Vagina (tissue), 2 donors: ENCODE measurements at regions not wholly inside any gene's neighbourhood (a gene's known extent, or its start where the extent isn't known, plus 50 kb on each side); places are given as distances from the start of the nearest gene placed in this dataset.

ENCODE experiments used
- DNase-seq, 2 donors: peaks; one replicate each; pipeline ENCODE4 v3.0.0-alpha.2; 2017; ENCODE audit errors: extremely low spot score in 2 of 2
- H3K27ac ChIP-seq: fragments of 200-600 bp; sonication (generic); one replicate; pipeline ENCODE4 v1.5.1; 2019
- H3K27me3 ChIP-seq: fragments of 200-600 bp; sonication (generic); one replicate; pipeline ENCODE4 v1.5.1; 2019
- H3K36me3 ChIP-seq, 2 donors: fragments of 200-600 bp; sonication (generic); one replicate each; pipeline ENCODE4 v1.5.1; 2017 to 2019
- H3K4me1 ChIP-seq: fragments of 200-600 bp; sonication (generic); one replicate; pipeline ENCODE4 v1.5.1; 2019
- H3K4me3 ChIP-seq, 2 donors: fragments of 200-600 bp; sonication (generic); 1 replicate in 1 of 2; 2 replicates in 1 of 2; pipeline ENCODE4 v1.5.1; 2016 to 2019
- H3K9me3 ChIP-seq: fragments of 200-600 bp; sonication (generic); one replicate; pipeline ENCODE4 v1.5.1; 2019
- CTCF ChIP-seq, 3 experiments: fragments of 450-650 bp in 2 of 3; fragments of 200-600 bp in 1 of 3; sonication (generic) in 1 of 3; IDR thresholded peaks; one replicate each; pipeline ENCODE4 v1.5.1; 2017 to 2019; ENCODE audit warnings: antibody characterized with exemption in 3 of 3, mild to moderate bottlenecking in 2 of 3, moderate library complexity in 2 of 3
- POLR2A ChIP-seq, 2 donors: fragments of 450-650 bp; IDR thresholded peaks; one replicate each; pipeline ENCODE4 v1.6.1; 2017; ENCODE audit warnings: antibody characterized with exemption in 2 of 2, mild to moderate bottlenecking in 2 of 2, moderate library complexity in 2 of 2
- POLR2AphosphoS5 ChIP-seq, 2 donors: sonication (generic); formaldehyde crosslinking; IDR thresholded peaks; one replicate each; pipeline ENCODE4 v1.9.0; 2017; ENCODE audit warnings: antibody characterized with exemption in 2 of 2, mild to moderate bottlenecking in 2 of 2, low read depth in 1 of 2; ENCODE audit not compliant: insufficient read depth in 1 of 2
- intact Hi-C: fragments of 100-400 bp; cut with DNase I; formaldehyde crosslinking; loops from one replicate; pipeline ENCODE4 v1.15.1; 2023

DNA sequence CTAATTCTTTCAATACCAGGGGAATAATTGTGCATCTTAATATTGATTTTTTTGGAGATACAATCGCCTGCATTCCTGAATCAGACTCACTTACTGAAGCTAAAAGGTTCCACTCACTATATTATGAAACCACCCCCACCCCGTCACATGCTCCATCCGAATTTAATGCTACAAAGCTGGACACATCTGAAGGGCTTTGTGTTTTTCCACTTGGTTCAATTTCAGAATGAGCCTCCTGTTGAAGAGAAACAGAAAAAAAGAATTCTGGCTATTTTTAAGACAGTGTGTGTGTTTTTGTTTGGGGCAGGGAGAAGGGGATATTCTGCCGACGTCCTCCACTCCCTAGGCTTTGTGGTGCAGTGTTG, 165.5 kb upstream of the TBX20 start:
- Histone ChIP-seq H3K9me3 (no peaks in the 10 kb centered on the region), H3K4me1 (no peaks in the 10 kb centered on the region), H3K4me3 (no peak overlapping the region), H3K27me3 (no peaks in the 10 kb centered on the region), H3K27ac (no peak overlapping the region), H3K36me3 (no peaks in the 10 kb centered on the region)
- no peak for DNase-seq
- intact Hi-C loops, result no loop called here
- TF ChIP-seq POLR2A (IDR thresholded peaks at IDR 0.05), result no peak
- TF ChIP-seq CTCF (IDR thresholded peaks at IDR 0.05), result no peak
- TF ChIP-seq POLR2AphosphoS5 (IDR thresholded peaks at IDR 0.05; ENCODE audit: insufficient read depth in 1 of 2, low read depth in 1 of 2), result no peak

GRCh38 chr7:35418716-35419390, 165.0 kb upstream of the TBX20 start:
- no peak for DNase-seq
- H3K27me3 ChIP-seq, result no peaks in the 10 kb centered on the region
- no peaks in the 10 kb centered on the region for H3K36me3 ChIP-seq
- no peak overlapping the region for H3K4me3 ChIP-seq
- no peak overlapping the region for H3K27ac ChIP-seq
- intact Hi-C loops, result no loop called here
- H3K4me1 ChIP-seq, result no peaks in the 10 kb centered on the region
- TF ChIP-seq CTCF (IDR thresholded peaks at IDR 0.05), result no peak
- no peaks in the 10 kb centered on the region for H3K9me3 ChIP-seq

DNA sequence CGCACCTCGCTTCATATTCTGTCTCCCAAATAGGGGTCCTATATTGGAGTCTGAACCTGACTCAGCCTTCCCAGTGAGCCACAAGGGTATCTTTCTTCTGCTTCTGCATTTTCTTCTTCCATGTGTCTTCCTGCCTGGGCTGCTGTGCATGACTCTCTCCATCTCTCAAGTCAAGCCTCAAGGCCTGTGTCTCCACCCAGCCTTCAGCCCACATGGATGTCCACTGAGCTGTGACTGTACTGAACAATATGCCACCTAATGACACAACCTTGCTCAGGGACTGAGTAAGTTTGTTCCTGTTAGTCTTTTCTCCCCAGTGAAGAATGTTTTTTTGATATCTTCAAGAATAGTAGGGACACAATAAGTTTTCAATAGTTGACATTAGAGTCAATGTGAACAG, 162.7 kb upstream of the TBX20 start:
- Histone ChIP-seq H3K27me3 (no peaks in the 10 kb centered on the region), H3K36me3 (no peaks in the 10 kb centered on the region), H3K4me3 (no peak overlapping the region), H3K4me1 (no peaks in the 10 kb centered on the region), H3K27ac (no peak overlapping the region), H3K9me3 (no peaks in the 10 kb centered on the region)
- intact Hi-C loops, result no loop called here
- DNase-seq, result no peak
- TF ChIP-seq CTCF (IDR thresholded peaks at IDR 0.05) (no peak), POLR2AphosphoS5 (IDR thresholded peaks at IDR 0.05; ENCODE audit: insufficient read depth in 1 of 2, low read depth in 1 of 2) (no peak), POLR2A (IDR thresholded peaks at IDR 0.05) (no peak)

DNA sequence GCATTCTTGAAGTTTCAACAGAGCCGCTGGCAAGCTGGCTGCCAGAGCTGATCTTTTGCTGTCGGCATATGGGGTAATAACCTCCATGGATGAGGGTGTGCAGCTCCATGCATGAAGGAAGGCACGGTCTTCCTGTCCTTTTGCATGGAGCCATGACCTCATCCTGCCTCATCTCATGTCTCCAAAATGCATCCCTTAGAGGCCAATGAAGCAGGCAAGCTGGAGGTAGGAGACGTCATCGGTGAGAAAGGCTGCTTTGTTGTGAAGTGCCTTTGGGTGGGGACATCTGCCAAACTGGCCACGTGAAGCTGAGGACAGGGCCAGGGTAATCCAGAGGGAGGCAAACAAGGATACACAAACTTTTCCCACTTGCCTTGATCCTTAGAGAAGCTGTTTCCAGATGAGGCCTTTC, 161.5 kb upstream of the TBX20 start:
- Histone ChIP-seq H3K27me3 (no peaks in the 10 kb centered on the region), H3K27ac (no peak overlapping the region), H3K36me3 (no peaks in the 10 kb centered on the region), H3K9me3 (no peaks in the 10 kb centered on the region), H3K4me3 (no peak overlapping the region), H3K4me1 (no peaks in the 10 kb centered on the region)
- intact Hi-C loops, result no loop called here
- TF ChIP-seq POLR2A (IDR thresholded peaks at IDR 0.05) (no peak), POLR2AphosphoS5 (IDR thresholded peaks at IDR 0.05; ENCODE audit: insufficient read depth in 1 of 2, low read depth in 1 of 2) (no peak), CTCF (IDR thresholded peaks at IDR 0.05) (no peak)
- DNase-seq, result no peak

DNA sequence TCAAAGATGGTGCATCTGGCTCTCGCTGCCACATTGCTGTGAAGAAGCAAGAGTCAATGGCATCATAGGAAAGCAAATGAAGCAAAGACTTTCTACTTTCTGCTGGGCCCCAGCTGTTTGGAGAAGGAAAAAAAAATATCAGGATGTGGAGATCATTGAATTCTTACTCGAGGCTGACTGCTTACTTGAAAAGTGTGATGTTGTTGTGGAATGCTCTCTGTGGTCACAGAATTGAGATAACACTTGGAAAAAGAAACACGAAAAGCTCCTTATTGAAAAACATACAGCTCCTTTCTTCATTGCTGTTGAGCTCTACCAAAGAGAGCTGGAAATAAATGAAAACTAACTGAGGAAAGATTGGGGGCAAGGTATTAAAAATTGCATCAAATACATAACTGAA, 157.4 kb upstream of the TBX20 start:
- no peak for DNase-seq
- no peak overlapping the region for H3K27ac ChIP-seq
- intact Hi-C loops, result no loop called here
- H3K27me3 ChIP-seq, result no peaks in the 10 kb centered on the region
- TF ChIP-seq POLR2AphosphoS5 (IDR thresholded peaks at IDR 0.05; ENCODE audit: insufficient read depth in 1 of 2, low read depth in 1 of 2), result no peak
- TF ChIP-seq CTCF (IDR thresholded peaks at IDR 0.05), result no peak
- TF ChIP-seq POLR2A (IDR thresholded peaks at IDR 0.05), result no peak
- H3K36me3 ChIP-seq, result no peaks in the 10 kb centered on the region
- H3K4me1 ChIP-seq, result no peaks in the 10 kb centered on the region
- H3K9me3 ChIP-seq, result no peaks in the 10 kb centered on the region
- no peak overlapping the region for H3K4me3 ChIP-seq
